ENCODE measurements at regions not wholly inside any gene's neighbourhood (a gene's known extent, or its start where the extent isn't known, plus 50 kb on each side); places are given as distances from the start of the nearest gene placed in this dataset.
A peak's percentile ranks its signal among the peaks of the same experiment; 100 is the strongest.
"Not testable (repeated sequence)": the region's sequence is repeated elsewhere in the genome, so short reads cannot be mapped to it uniquely, and the experiment has no call there.

- Mint-ChIP-seq H3K4me3 (no peak overlapping the region), H3K36me3 (no peaks in the 10 kb centered on the region), H3K9me3 (peaks cover 7% of the 10 kb centered on the region), H3K27ac (no peak overlapping the region), H3K4me1 (no peaks in the 10 kb centered on the region)
- DNase-seq (ENCODE audit: low spot score in 2 of 2): no peak
- no peak for ATAC-seq
Measured at GRCh38 chr5:17326600-17327037, 109.2 kb downstream of the BASP1 start.

GRCh38 chr5:17327048-17327625, 109.7 kb downstream of the BASP1 start:
- Mint-ChIP-seq H3K4me3 (no peak overlapping the region), H3K27ac (no peak overlapping the region), H3K9me3 (peaks cover 8% of the 10 kb centered on the region), H3K4me1 (no peaks in the 10 kb centered on the region), H3K36me3 (no peaks in the 10 kb centered on the region)
- ATAC-seq (no peak), DNase-seq (ENCODE audit: low spot score in 2 of 2) (no peak)

DNA sequence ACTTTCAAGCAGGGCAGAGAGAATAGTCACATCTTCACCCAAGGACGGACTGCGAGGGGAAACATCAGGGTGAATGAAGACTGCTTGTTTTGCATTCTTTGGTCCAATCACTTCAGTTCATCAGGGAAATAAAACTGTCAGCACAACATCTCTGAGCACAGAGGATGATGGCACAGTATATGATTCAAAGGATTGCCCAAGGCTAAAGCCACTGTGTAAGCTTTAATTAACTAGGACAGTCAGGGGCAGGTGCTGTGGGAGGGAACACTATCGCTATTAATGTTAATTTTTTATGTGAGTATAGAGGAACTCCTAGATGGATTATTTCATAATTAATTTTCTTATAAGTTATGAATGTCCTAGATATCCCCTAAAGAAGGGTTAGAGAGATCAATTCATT, 112.1 kb downstream of the BASP1 start:
- Mint-ChIP-seq H3K9me3 (peaks cover 8% of the 10 kb centered on the region), H3K27ac (no peak overlapping the region), H3K4me1 (no peaks in the 10 kb centered on the region), H3K4me3 (no peak overlapping the region), H3K36me3 (no peaks in the 10 kb centered on the region)
- DNase-seq (ENCODE audit: low spot score in 2 of 2) (no peak), ATAC-seq (no peak)

GRCh38 chr5:17330386-17330785, 113.0 kb downstream of the BASP1 start:
- Mint-ChIP-seq H3K9me3 (peaks cover 8% of the 10 kb centered on the region), H3K36me3 (no peaks in the 10 kb centered on the region), H3K4me3 (no peak overlapping the region), H3K4me1 (no peaks in the 10 kb centered on the region), H3K27ac (no peak overlapping the region)
- ATAC-seq (no peak), DNase-seq (ENCODE audit: low spot score in 2 of 2) (no peak)

GRCh38 chr5:17331651-17332050, 114.2 kb downstream of the BASP1 start:
- Mint-ChIP-seq H3K36me3 (no peaks in the 10 kb centered on the region), H3K4me3 (no peak overlapping the region), H3K9me3 (peaks cover 8% of the 10 kb centered on the region), H3K4me1 (no peaks in the 10 kb centered on the region), H3K27ac (no peak overlapping the region)
- no peak for DNase-seq (ENCODE audit: low spot score in 2 of 2)
- ATAC-seq: no peak

- ATAC-seq (no peak), DNase-seq (ENCODE audit: low spot score in 2 of 2) (no peak)
- H3K9me3 Mint-ChIP-seq: peaks cover 9% of the 10 kb centered on the region
- H3K36me3 Mint-ChIP-seq: no peaks in the 10 kb centered on the region
- H3K4me3 Mint-ChIP-seq: no peak overlapping the region
- H3K27ac Mint-ChIP-seq: no peak overlapping the region
- H3K4me1 Mint-ChIP-seq: no peaks in the 10 kb centered on the region
Measured at GRCh38 chr5:17333755-17334154, 116.3 kb downstream of the BASP1 start.

GRCh38 chr5:17336054-17336453, 118.6 kb downstream of the BASP1 start:
- H3K9me3 Mint-ChIP-seq: peaks cover 15% of the 10 kb centered on the region
- DNase-seq (ENCODE audit: low spot score in 2 of 2) (no peak), ATAC-seq (no peak)
- H3K36me3 Mint-ChIP-seq: no peaks in the 10 kb centered on the region
- H3K4me3 Mint-ChIP-seq: no peak overlapping the region
- no peak overlapping the region for H3K27ac Mint-ChIP-seq
- H3K4me1 Mint-ChIP-seq: no peaks in the 10 kb centered on the region

DNA sequence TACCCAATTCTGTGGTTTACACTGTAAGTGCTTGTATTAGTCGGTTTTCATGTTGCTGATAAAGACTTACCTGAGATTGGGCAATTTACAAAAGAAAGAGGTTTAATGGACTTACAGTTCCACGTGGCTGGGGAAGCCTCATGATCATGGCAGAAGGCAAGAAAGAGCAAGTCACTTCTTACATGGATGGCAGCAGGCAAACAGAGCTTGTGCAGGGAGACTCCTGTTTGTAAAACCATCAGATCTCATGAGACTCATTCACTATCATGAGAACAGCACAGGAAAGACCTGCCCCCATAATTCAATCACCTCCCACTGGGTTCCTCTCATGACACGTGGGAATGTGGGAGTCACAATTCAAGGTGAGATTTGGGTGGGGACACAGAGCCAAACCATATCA, 119.3 kb downstream of the BASP1 start:
- H3K4me3 Mint-ChIP-seq; H3K27ac Mint-ChIP-seq; ATAC-seq; H3K36me3 Mint-ChIP-seq; DNase-seq (ENCODE audit: low spot score in 2 of 2); H3K4me1 Mint-ChIP-seq: not testable (repeated sequence)
- H3K9me3 Mint-ChIP-seq: peaks cover 15% of the 10 kb centered on the region

GRCh38 chr5:17339841-17340240, 122.4 kb downstream of the BASP1 start:
- no peaks in the 10 kb centered on the region for H3K36me3 Mint-ChIP-seq
- no peaks in the 10 kb centered on the region for H3K4me1 Mint-ChIP-seq
- no peak overlapping the region for H3K4me3 Mint-ChIP-seq
- no peak overlapping the region for H3K27ac Mint-ChIP-seq
- H3K9me3 Mint-ChIP-seq: peaks cover 18% of the 10 kb centered on the region
- ATAC-seq (no peak), DNase-seq (ENCODE audit: low spot score in 2 of 2) (no peak)

GRCh38 chr5:17340379-17340778, 122.9 kb downstream of the BASP1 start:
- no peak overlapping the region for H3K4me3 Mint-ChIP-seq
- no peak for DNase-seq (ENCODE audit: low spot score in 2 of 2)
- H3K4me1 Mint-ChIP-seq: no peaks in the 10 kb centered on the region
- H3K36me3 Mint-ChIP-seq: no peaks in the 10 kb centered on the region
- peaks cover 18% of the 10 kb centered on the region for H3K9me3 Mint-ChIP-seq
- ATAC-seq: no peak
- no peak overlapping the region for H3K27ac Mint-ChIP-seq

DNA sequence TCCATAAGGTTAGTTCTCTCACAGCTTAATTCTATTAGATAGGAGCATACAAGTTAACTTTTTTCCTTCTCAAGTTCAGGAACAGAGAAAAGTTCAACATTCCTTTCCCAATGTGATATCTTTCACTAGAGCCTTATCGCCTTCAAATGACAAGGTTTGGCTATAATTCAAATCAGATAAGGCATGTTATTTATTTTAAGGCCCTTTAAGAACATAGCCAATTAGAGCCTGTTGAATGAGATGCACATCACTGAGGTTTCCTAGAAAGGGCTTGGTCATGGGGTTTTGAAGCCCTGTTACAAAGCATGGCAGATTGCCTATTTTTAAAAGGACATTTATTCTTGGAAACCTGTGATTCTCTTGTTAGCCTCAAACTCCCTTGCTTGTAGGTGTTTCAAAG, 123.4 kb downstream of the BASP1 start:
- Mint-ChIP-seq H3K9me3 (peaks cover 18% of the 10 kb centered on the region), H3K27ac (no peak overlapping the region), H3K4me1 (no peaks in the 10 kb centered on the region), H3K36me3 (no peaks in the 10 kb centered on the region), H3K4me3 (no peak overlapping the region)
- ATAC-seq (no peak), DNase-seq (ENCODE audit: low spot score in 2 of 2) (no peak)

GRCh38 chr5:17343675-17344074, 126.2 kb downstream of the BASP1 start:
- no peak overlapping the region for H3K4me3 Mint-ChIP-seq
- DNase-seq (ENCODE audit: low spot score in 2 of 2) (no peak), ATAC-seq (peak; percentile 13)
- H3K36me3 Mint-ChIP-seq: no peaks in the 10 kb centered on the region
- peaks cover 17% of the 10 kb centered on the region for H3K9me3 Mint-ChIP-seq
- H3K4me1 Mint-ChIP-seq: no peaks in the 10 kb centered on the region
- no peak overlapping the region for H3K27ac Mint-ChIP-seq

DNA sequence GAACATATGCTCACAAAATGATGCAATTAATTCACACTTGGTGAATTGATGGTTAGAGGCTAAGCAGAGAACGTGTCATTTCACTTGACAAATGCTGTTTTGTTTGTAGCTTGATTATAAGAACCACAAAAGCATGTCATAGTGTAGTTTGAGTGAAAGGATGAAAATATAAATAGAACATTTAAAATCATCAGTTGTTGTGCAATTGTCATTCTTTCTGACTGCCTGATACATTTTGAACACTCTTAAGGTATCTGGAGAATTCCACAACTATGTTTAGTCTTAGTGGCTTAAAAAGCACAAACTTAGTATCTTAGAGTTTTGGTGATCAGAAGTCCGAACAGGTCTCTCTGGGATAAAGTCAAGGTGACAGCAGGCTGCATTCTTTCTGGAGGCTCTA, 129.4 kb downstream of the BASP1 start:
- no peak overlapping the region for H3K27ac Mint-ChIP-seq
- DNase-seq (ENCODE audit: low spot score in 2 of 2) (no peak), ATAC-seq (no peak)
- H3K36me3 Mint-ChIP-seq: no peaks in the 10 kb centered on the region
- no peak overlapping the region for H3K4me3 Mint-ChIP-seq
- peaks cover 13% of the 10 kb centered on the region for H3K9me3 Mint-ChIP-seq
- H3K4me1 Mint-ChIP-seq: no peaks in the 10 kb centered on the region

DNA sequence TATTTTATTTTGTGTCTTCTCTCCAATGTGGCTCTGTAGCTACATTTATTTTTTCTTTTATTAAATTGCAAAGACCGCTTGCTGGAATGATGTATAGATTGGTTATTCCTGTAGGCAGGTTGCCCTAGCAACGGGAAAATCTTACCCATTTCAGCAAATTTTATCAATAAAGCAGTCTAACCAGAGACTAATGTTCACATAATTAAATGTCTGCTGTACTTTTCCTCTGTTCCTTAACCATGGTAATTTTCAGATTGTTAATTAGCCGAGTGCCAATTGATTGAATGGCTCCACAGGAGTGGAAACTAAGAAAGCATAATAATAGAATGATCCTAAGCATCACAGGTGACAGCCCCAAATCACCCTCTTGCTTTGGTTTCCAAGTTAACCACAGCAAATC, 134.8 kb downstream of the BASP1 start:
- H3K4me3 Mint-ChIP-seq: no peak overlapping the region
- DNase-seq (ENCODE audit: low spot score in 2 of 2) (no peak), ATAC-seq (no peak)
- H3K36me3 Mint-ChIP-seq: no peaks in the 10 kb centered on the region
- no peaks in the 10 kb centered on the region for H3K4me1 Mint-ChIP-seq
- H3K9me3 Mint-ChIP-seq: peaks cover 7% of the 10 kb centered on the region
- H3K27ac Mint-ChIP-seq: no peak overlapping the region

GRCh38 chr5:17354265-17354664, 136.8 kb downstream of the BASP1 start:
- Mint-ChIP-seq H3K27ac (no peak overlapping the region), H3K9me3 (peaks cover 10% of the 10 kb centered on the region), H3K36me3 (no peaks in the 10 kb centered on the region), H3K4me1 (no peaks in the 10 kb centered on the region), H3K4me3 (no peak overlapping the region)
- DNase-seq (ENCODE audit: low spot score in 2 of 2): no peak
- ATAC-seq: no peak

- Mint-ChIP-seq H3K36me3 (no peaks in the 10 kb centered on the region), H3K9me3 (peaks cover 9% of the 10 kb centered on the region), H3K4me1 (no peaks in the 10 kb centered on the region), H3K27ac (no peak overlapping the region), H3K4me3 (no peak overlapping the region)
- DNase-seq (ENCODE audit: low spot score in 2 of 2) (no peak), ATAC-seq (no peak)
Measured at GRCh38 chr5:17355586-17356346, 138.3 kb downstream of the BASP1 start.
